HG03565 (cell line): ENCODE measurements at regions not wholly inside any gene's neighbourhood (a gene's known extent, or its start where the extent isn't known, plus 50 kb on each side); places are given as distances from the start of the nearest gene placed in this dataset.

Experiments used
- ATAC-seq: cut with Tn5 transposase; IDR thresholded peaks from one replicate; pipeline ENCODE4 v1.9.1; 2021; ENCODE audit warnings: mild to moderate bottlenecking, moderate library complexity; ENCODE audit not compliant: unreplicated experiment

DNA sequence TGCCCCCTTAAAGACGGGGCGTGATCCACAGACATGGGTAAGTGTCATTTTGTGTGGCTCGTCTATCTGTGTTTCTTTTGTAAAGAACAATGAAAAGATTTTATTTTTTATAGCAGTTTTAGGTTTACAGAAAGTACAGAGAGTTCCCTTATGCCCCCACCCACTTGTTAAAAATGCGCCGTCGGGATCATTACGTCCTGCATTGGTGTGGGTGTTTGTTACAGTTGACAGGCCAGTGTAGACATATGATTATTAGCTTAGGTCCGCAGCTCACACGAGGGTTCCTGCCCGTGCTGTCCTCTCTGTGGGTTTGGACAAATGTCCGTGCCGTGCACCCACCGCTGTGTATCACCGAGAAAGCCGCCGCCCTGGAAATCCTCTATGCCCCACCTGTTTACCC is 50.5 kb downstream of the RGS12 start:
- ATAC-seq: no peak

DNA sequence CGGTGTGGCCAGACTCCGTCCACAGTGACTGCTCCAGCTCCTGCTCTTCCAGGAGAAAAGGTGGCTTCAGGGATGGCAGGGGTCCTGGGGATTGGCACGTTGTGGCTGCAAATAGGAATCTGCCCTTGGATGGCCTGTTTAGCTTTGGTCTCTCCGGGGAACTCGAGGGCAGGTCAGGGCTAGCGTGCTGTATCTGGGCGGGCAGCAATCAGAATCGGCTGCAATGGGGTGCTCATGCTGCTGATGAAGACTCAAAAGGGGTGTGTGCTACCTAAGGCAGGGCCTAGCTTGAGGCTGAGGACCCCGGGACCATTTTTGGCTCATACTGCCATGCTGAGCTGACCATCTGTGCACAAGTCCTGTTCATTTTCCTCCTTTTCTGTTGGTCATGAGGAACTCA is 51.3 kb downstream of the RGS12 start:
- ATAC-seq: no peak

- no peak for ATAC-seq
Measured at GRCh38 chr4:3344596-3344995, 51.8 kb downstream of the RGS12 start.

GRCh38 chr4:3345384-3345783 is 52.6 kb downstream of the RGS12 start:
- no peak for ATAC-seq

- peak; percentile 53 for ATAC-seq
Measured at GRCh38 chr4:3346146-3346545, 53.3 kb downstream of the RGS12 start.

- ATAC-seq: no peak
Measured at GRCh38 chr4:3347871-3348270, 55.0 kb downstream of the RGS12 start.

- ATAC-seq: no peak
Measured at GRCh38 chr4:3348621-3349020, 55.8 kb downstream of the RGS12 start.

- ATAC-seq: no peak
Measured at GRCh38 chr4:3349116-3349515, 56.3 kb downstream of the RGS12 start.

DNA sequence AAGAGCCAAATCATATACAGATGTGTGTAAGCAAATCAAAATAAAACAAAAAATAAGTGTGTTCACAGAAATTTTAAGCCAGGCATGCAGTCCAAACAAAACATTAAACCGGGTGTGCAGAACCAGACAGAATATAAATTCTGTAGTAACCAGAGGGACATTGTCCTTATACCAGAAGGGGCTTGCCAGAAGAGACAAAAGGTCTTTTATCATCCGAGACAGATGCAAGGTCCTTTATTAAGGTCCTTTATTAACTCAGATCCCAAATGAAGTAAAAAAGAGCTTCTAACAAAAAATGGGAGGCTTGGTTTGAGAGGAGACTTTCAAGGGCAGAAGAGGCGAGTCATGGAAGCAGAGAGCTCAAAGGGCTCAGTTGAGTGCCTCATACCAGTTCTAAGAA is 59.2 kb downstream of the RGS12 start:
- ATAC-seq: no peak

- ATAC-seq: no peak
Measured at GRCh38 chr4:3352505-3352904, 59.7 kb downstream of the RGS12 start.

DNA sequence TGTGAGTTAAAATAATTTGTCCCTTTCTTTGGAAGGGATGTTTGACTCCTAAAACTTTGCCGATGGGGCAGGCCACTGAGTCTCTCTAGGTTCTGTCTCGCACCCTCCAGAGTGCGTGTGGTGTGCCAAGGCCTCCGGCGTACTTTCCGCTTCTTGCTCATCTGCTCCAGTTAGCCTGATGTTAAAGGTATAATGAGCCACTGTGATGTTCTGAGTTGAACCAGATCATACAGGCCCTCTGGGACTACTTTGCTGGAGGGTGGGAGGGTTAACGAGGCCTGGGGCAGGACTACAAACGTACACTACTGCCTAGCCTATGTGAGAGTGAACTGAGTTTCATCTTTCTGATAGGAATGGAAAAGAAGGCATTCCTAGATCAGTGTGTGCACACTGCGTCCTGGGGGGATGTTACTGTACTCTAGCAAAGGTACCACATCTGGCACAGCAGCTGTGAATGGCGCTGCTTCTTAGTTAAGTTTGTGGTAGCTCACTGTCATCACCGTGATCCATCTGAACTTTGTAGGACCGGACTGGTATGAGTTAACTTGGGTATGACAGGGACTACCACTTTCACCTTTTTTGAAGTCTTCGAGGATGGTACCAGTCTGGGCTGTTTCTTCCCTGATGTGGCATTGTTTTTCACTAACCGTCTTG is 60.2 kb downstream of the RGS12 start:
- no peak for ATAC-seq

GRCh38 chr4:3353752-3354454 is 61.1 kb downstream of the RGS12 start:
- ATAC-seq: no peak

- no peak for ATAC-seq
Measured at GRCh38 chr4:3354455-3354811, 61.6 kb downstream of the RGS12 start.

DNA sequence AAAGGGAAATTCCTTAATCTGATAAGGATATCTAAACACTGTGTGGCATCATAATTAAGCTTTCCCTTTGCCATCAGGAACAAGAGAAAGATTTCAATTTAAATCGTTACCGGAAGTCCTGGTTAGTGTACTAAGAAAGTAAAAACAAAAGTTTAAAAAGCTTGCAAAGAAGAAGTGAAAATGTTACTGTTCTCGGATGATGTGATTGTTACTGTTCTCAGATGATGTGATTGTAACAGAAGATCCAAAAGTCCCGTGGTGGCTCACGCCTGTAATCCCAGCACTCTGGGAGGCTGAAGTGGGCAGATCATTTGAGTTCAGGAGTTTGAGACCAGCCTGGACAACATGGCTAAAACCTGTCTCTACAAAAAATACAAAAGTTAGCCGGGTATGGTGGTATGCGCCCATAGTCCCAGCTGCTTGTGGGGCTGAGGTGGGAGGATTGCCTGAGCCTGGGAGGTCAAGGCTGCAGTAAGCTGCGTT is 62.5 kb downstream of the RGS12 start:
- no peak for ATAC-seq

DNA sequence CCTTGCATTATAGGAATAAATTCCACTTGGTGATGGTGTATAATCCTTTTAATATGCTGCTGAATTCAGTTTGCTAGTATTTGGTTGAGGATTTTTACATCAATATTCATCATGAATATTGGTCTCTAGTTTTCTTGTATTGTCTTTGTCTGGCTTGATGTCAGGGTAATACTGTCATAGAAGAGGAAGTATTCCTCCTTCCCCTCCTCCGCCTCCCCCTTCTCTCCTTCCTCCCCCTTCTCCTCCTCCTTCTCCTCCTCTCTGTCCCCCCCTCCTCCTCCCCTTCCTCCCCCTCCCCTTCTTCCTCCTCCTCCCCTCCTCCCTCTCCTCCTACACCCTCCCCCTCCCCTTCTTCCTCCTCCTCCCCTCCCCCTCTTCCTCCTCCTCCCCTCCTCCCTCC is 65.8 kb downstream of the RGS12 start:
- no peak for ATAC-seq

DNA sequence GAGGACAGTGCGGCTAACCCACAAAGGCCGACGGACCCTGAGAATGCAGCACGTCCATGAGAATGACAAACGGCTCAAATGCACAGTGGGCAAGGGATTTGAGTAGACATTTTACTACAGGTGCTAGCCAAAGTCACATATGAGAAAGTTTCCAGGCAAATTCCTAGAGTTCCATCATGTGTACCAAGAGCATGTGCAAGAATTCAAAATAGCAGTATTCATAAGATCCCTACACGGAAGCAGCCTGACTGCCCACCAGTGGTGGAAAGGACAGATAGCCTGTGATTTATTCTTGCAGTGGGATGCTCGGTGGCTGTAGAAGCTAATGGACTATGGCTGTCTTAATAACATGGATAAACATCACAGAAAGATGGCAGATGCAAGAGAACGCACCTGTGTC is 68.0 kb downstream of the RGS12 start:
- ATAC-seq: no peak

GRCh38 chr4:3361406-3361805 is 68.6 kb downstream of the RGS12 start:
- ATAC-seq: no peak

- ATAC-seq: no peak
Measured at GRCh38 chr4:3361896-3362295, 69.1 kb downstream of the RGS12 start.

GRCh38 chr4:3362431-3363287 is 69.8 kb downstream of the RGS12 start:
- no peak for ATAC-seq

DNA sequence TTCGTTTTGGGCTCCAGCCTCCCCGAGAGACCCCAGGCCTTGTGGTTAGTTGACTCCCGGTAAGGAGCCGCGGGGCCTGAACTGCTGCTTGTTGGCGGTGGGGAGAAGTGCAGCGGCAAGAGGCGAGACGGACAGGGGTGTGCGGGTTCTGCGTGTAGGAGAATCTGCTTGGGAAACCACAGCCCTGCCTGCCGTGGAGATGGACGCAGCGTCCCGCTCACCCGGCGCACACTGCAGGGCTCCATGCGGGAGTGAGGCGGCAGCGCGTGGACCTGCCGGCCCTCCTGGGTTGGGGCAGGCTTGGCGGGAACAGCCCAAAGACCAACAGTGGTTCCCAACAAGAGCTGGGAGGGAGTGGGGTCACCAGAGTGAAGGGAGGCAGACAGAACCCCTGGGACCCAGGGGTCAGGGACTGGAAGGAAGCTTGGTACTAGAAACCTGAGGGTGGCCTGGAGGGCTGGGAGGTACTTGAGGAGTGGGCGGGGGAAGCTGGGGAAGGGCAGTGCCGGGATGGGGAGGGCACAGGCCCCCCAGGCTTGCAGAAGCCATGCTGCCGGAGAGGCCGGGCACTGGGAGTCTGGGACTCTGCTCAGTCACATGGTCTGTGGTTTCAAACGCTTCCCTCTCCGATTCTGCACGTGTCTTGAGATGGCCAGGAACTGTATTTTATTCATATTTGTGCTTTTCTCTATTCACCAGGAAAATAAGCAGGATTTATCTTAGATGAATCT is 70.8 kb downstream of the RGS12 start:
- no peak for ATAC-seq

DNA sequence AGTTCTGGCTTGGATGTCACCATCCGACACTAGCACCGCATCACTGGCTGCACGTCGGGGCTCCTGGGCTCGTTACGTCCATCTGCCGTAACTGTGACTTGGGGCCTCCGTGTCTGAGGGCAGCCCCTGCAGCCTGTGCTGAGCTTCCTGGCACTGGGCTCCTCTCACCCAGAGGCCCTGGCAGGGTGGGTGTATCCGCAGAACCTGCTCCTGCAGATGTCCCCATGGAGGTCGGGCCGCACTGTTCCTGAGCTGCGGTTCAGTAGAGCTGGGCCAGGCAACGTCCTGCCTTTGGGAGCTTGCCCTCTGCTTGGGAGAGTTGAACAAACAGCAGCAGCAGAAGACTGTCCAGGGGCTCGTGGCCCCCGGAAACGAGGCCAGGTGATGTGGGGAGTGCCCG is 71.4 kb downstream of the RGS12 start:
- no peak for ATAC-seq
